ENCODE measurements at regions not wholly inside any gene's neighbourhood (a gene's known extent, or its start where the extent isn't known, plus 50 kb on each side); places are given as distances from the start of the nearest gene placed in this dataset.

- no peak for ATAC-seq
- Histone ChIP-seq H3K4me1 (no peaks in the 10 kb centered on the region), H3K4me3 (no peak overlapping the region), H3K36me3 (replicated peaks in 1 of 2; ENCODE audit: insufficient read depth in 1 of 2, low read depth in 2 of 2) (no peaks in the 10 kb centered on the region), H3K27me3 (no peaks in the 10 kb centered on the region), H3K27ac (no peak overlapping the region), H3K9me3 (no peaks in the 10 kb centered on the region)
- intact Hi-C loops (cut with DNase I): no loop called here
- 16 to 21% methylated on average over 3 of the region's 3 CpGs for WGBS, 2 donors
- DNase-seq: no peak
- TF ChIP-seq CTCF (IDR thresholded peaks at IDR 0.05): no peak
- TF ChIP-seq POLR2A (IDR thresholded peaks at IDR 0.05): no peak
These were observed 473.5 kb downstream of the ETNK1 start for GRCh38 chr12:23098517-23098916.

- intact Hi-C loops (cut with DNase I): no loop called here
- no peak for ATAC-seq
- Histone ChIP-seq H3K27ac (no peak overlapping the region), H3K36me3 (replicated peaks in 1 of 2; ENCODE audit: insufficient read depth in 1 of 2, low read depth in 2 of 2) (no peaks in the 10 kb centered on the region), H3K27me3 (no peaks in the 10 kb centered on the region), H3K4me3 (no peak overlapping the region), H3K9me3 (no peaks in the 10 kb centered on the region), H3K4me1 (no peaks in the 10 kb centered on the region)
- WGBS, 2 donors: 23 to 34% methylated on average over 5 of the region's 5 CpGs
- DNase-seq: no peak
- TF ChIP-seq CTCF (IDR thresholded peaks at IDR 0.05): no peak
- TF ChIP-seq POLR2A (IDR thresholded peaks at IDR 0.05): no peak
These were observed 474.1 kb downstream of the ETNK1 start for GRCh38 chr12:23099104-23099503.

GRCh38 chr12:23099604-23100003, 474.6 kb downstream of the ETNK1 start:
- Histone ChIP-seq H3K27ac (no peak overlapping the region), H3K4me1 (no peaks in the 10 kb centered on the region), H3K9me3 (no peaks in the 10 kb centered on the region), H3K27me3 (no peaks in the 10 kb centered on the region), H3K4me3 (no peak overlapping the region), H3K36me3 (replicated peaks in 1 of 2; ENCODE audit: insufficient read depth in 1 of 2, low read depth in 2 of 2) (no peaks in the 10 kb centered on the region)
- TF ChIP-seq POLR2A (IDR thresholded peaks at IDR 0.05) (no peak), CTCF (IDR thresholded peaks at IDR 0.05) (no peak)
- DNase-seq: no peak
- no peak for ATAC-seq
- intact Hi-C loops (cut with DNase I): no loop called here

GRCh38 chr12:23108957-23109356, 484.0 kb downstream of the ETNK1 start:
- no peaks in the 10 kb centered on the region for H3K36me3 ChIP-seq (replicated peaks in 1 of 2; ENCODE audit: insufficient read depth in 1 of 2, low read depth in 2 of 2)
- no peak for DNase-seq
- WGBS, 2 donors: 52 to 67% methylated on average over 4 of the region's 4 CpGs
- TF ChIP-seq POLR2A (IDR thresholded peaks at IDR 0.05) (no peak), CTCF (IDR thresholded peaks at IDR 0.05) (no peak)
- no peak overlapping the region for H3K4me3 ChIP-seq
- no peaks in the 10 kb centered on the region for H3K4me1 ChIP-seq
- intact Hi-C loops (cut with DNase I): no loop called here
- H3K9me3 ChIP-seq: no peaks in the 10 kb centered on the region
- H3K27ac ChIP-seq: no peak overlapping the region
- H3K27me3 ChIP-seq: no peaks in the 10 kb centered on the region
- no peak for ATAC-seq

- no peaks in the 10 kb centered on the region for H3K9me3 ChIP-seq
- no peaks in the 10 kb centered on the region for H3K36me3 ChIP-seq (replicated peaks in 1 of 2; ENCODE audit: insufficient read depth in 1 of 2, low read depth in 2 of 2)
- no peak overlapping the region for H3K4me3 ChIP-seq
- H3K4me1 ChIP-seq: no peaks in the 10 kb centered on the region
- H3K27ac ChIP-seq: no peak overlapping the region
- no peak for TF ChIP-seq POLR2A (IDR thresholded peaks at IDR 0.05)
- TF ChIP-seq CTCF (IDR thresholded peaks at IDR 0.05): no peak
- 57 to 71% methylated on average over 4 of the region's 4 CpGs for WGBS, 2 donors
- no peak for ATAC-seq
- intact Hi-C loops (cut with DNase I): no loop called here
- no peaks in the 10 kb centered on the region for H3K27me3 ChIP-seq
- no peak for DNase-seq
These were observed 488.8 kb downstream of the ETNK1 start for GRCh38 chr12:23113781-23114180.
